SK-N-SH (cell line): ENCODE measurements at regions not wholly inside any gene's neighbourhood (a gene's known extent, or its start where the extent isn't known, plus 50 kb on each side); places are given as distances from the start of the nearest gene placed in this dataset.
A peak's percentile ranks its signal among the peaks of the same experiment; 100 is the strongest.

Experiments used
- CTCF ChIA-PET: fragments of 300-600, 350-600 bp; formaldehyde crosslinking; extraction: SDS; loops from one replicate; lab custom pipeline; 2021; lab: Yijun Ruan, JAX
- POLR2A ChIA-PET: fragments of 350-600 bp; sonication (Branson Sonifier 250); formaldehyde crosslinking; extraction: SDS; loops from one replicate; lab custom pipeline; 2020; ENCODE audit warnings: antibody characterized with exemption, inconsistent platforms; lab: Yijun Ruan, JAX
- DNase-seq: peaks from one replicate; pipeline ENCODE4 v3.0.0; 2012
- H2AFZ ChIP-seq: fragments of 200-600 bp; sonication (generic); 2 replicates; pipeline ENCODE4 v1.8.1; 2016; ENCODE audit warnings: antibody characterized with exemption, mild to moderate bottlenecking, low read depth
- H3F3A ChIP-seq: fragments of 200-600 bp; sonication (generic); replicated peaks from 2 replicates; pipeline ENCODE3; 2016; ENCODE audit warnings: antibody characterized with exemption, mild to moderate bottlenecking; ENCODE audit not compliant: insufficient read depth
- H3K27ac ChIP-seq, 2 experiments: fragments of 200-500 bp in 1 of 2; fragments of 200-600 bp in 1 of 2; sonication (Bioruptor generic) in 1 of 2; sonication (generic), shearing (Covaris generic) in 1 of 2; 2 replicates each; pipeline versions ENCODE4 v1.5.1 to v1.6.1; 2014 to 2016; ENCODE audit warnings: low read depth in 2 of 2, inconsistent platforms in 1 of 2, low read length in 1 of 2, mild to moderate bottlenecking in 1 of 2, mixed read lengths in 1 of 2
- H3K27me3 ChIP-seq: fragments of 200-600 bp; sonication (generic), shearing (Covaris generic); 2 replicates; pipeline ENCODE4 v1.6.1; 2016; ENCODE audit warnings: mixed run types; ENCODE audit not compliant: insufficient read depth
- H3K36me3 ChIP-seq, 2 experiments: fragments of 200-500 bp in 1 of 2; fragments of 200-600 bp in 1 of 2; sonication (Bioruptor generic) in 1 of 2; sonication (generic) in 1 of 2; replicated peaks in 1 of 2; 2 replicates each; pipeline versions ENCODE3 to v1.5.1; 2014 to 2016; ENCODE audit warnings: low read length in 1 of 2, mild to moderate bottlenecking in 1 of 2; ENCODE audit not compliant: insufficient read depth in 2 of 2, control insufficient read depth in 1 of 2
- H3K4me1 ChIP-seq, 2 experiments: fragments of 200-500 bp in 1 of 2; fragments of 200-600 bp in 1 of 2; sonication (Bioruptor generic) in 1 of 2; sonication (generic), shearing (Covaris generic) in 1 of 2; 2 replicates each; pipeline versions ENCODE4 v1.5.1 to v1.6.1; 2014 to 2016; ENCODE audit warnings: low read depth in 1 of 2, low read length in 1 of 2, mixed run types in 1 of 2; ENCODE audit not compliant: insufficient read depth in 2 of 2, control insufficient read depth in 1 of 2
- H3K4me2 ChIP-seq: fragments of 200-600 bp; sonication (generic), shearing (Covaris generic); 2 replicates; pipeline ENCODE4 v1.6.1; 2017; ENCODE audit warnings: mixed run types
- H3K4me3 ChIP-seq, 2 experiments: fragments of 200-500 bp in 1 of 2; fragments of 200-600 bp in 1 of 2; sonication (Bioruptor generic) in 1 of 2; sonication (generic), shearing (Covaris generic) in 1 of 2; 2 replicates each; pipeline versions ENCODE4 v1.5.1 to v1.8.1; 2014 to 2016; ENCODE audit warnings: low read depth in 2 of 2, inconsistent platforms in 1 of 2, low read length in 1 of 2, mild to moderate bottlenecking in 1 of 2, mixed read lengths in 1 of 2, moderate library complexity in 1 of 2
- H3K79me2 ChIP-seq: fragments of 200-600 bp; sonication (generic); 2 replicates; pipeline ENCODE4 v1.8.1; 2017; ENCODE audit warnings: mild to moderate bottlenecking; ENCODE audit not compliant: insufficient read depth
- H3K9ac ChIP-seq: fragments of 200-600 bp; sonication (generic); 2 replicates; pipeline ENCODE4 v1.6.1; 2017; ENCODE audit warnings: mixed run types
- H3K9me2 ChIP-seq: fragments of 200-600 bp; sonication (generic); 2 replicates; pipeline ENCODE4 v1.6.1; 2017; ENCODE audit warnings: mixed run types
- H3K9me3 ChIP-seq: fragments of 200-600 bp; sonication (generic); 2 replicates; pipeline ENCODE4 v1.6.1; 2017; ENCODE audit warnings: mixed run types, mild to moderate bottlenecking, moderate library complexity
- H4K20me1 ChIP-seq: fragments of 200-600 bp; sonication (generic); 2 replicates; pipeline ENCODE4 v1.6.1; 2017; ENCODE audit warnings: mild to moderate bottlenecking, mixed run types; ENCODE audit not compliant: insufficient read depth
- CTCF ChIP-seq: fragments of 200-600 bp; sonication (generic); IDR thresholded peaks from 2 replicates; pipeline ENCODE4 v1.6.1; 2017; ENCODE audit warnings: antibody characterized with exemption, mild to moderate bottlenecking, moderate library complexity
- ELF1 ChIP-seq: IDR thresholded peaks from 2 replicates; pipeline ENCODE4 v1.4.0; 2012
- EP300 ChIP-seq, 2 experiments: IDR thresholded peaks; 2 replicates each; pipeline versions ENCODE4 v1.4.0 to v1.6.1; 2012; ENCODE audit warnings: borderline replicate concordance in 1 of 2, low read depth in 1 of 2, low read length in 1 of 2
- EZH2phosphoT487 ChIP-seq: fragments of 200-600 bp; sonication (generic); IDR thresholded peaks from 2 replicates; pipeline ENCODE4 v1.6.1; 2017; ENCODE audit warnings: low read depth, mixed run types, mild to moderate bottlenecking, antibody characterized with exemption, moderate library complexity, borderline replicate concordance
- FOSL2 ChIP-seq: IDR thresholded peaks from 2 replicates; pipeline ENCODE4 v1.4.0; 2012; ENCODE audit warnings: low read depth, mild to moderate bottlenecking, moderate library complexity, borderline replicate concordance
- JUND ChIP-seq: IDR thresholded peaks from 2 replicates; pipeline ENCODE4 v1.4.0; 2012
- MEF2A ChIP-seq: IDR thresholded peaks from 2 replicates; pipeline ENCODE4 v1.4.0; 2012; ENCODE audit warnings: low read depth, borderline replicate concordance
- NFIC ChIP-seq: IDR thresholded peaks from 2 replicates; pipeline ENCODE4 v1.4.0; 2012; ENCODE audit warnings: borderline replicate concordance
- PBX3 ChIP-seq: IDR thresholded peaks from 2 replicates; pipeline ENCODE4; 2012
- RCOR1 ChIP-seq: fragments of 150-350 bp; IDR thresholded peaks from 2 replicates; pipeline ENCODE4 v1.6.1; 2017; ENCODE audit warnings: antibody characterized with exemption, low read length
- REST ChIP-seq: IDR thresholded peaks from 2 replicates; pipeline ENCODE4 v1.6.1; 2012; ENCODE audit warnings: mild to moderate bottlenecking, low read depth, low read length, moderate library complexity
- RXRA ChIP-seq: IDR thresholded peaks from 2 replicates; pipeline ENCODE4 v1.4.0; 2012; ENCODE audit warnings: low read depth, mild to moderate bottlenecking, borderline replicate concordance
- SIN3A ChIP-seq: IDR thresholded peaks from 2 replicates; pipeline ENCODE4 v1.6.1; 2012; ENCODE audit warnings: low read depth, mild to moderate bottlenecking, low read length, moderate library complexity, borderline replicate concordance
- SMC3 ChIP-seq: IDR thresholded peaks from 2 replicates; pipeline ENCODE4 v1.6.1; 2012; ENCODE audit warnings: low read depth, low read length, improper control_type of control experiment
- TCF12 ChIP-seq: IDR thresholded peaks from 2 replicates; pipeline ENCODE4 v1.4.0; 2012
- YY1 ChIP-seq: IDR thresholded peaks from 2 replicates; pipeline ENCODE4 v1.4.0; 2012; ENCODE audit warnings: low read depth, mild to moderate bottlenecking
- ZBTB33 ChIP-seq: IDR thresholded peaks from 2 replicates; pipeline ENCODE4 v1.4.0; 2012; ENCODE audit warnings: low read depth, borderline replicate concordance
- WGBS: methylation state at CpG from one replicate; pipeline ENCODE4 v1.1.6; 2017; ENCODE audit warnings: low lambda C conversion rate; 5-methylcytosine and 5-hydroxymethylcytosine counted together

- no peak for TF ChIP-seq ZBTB33
- no peak for TF ChIP-seq RCOR1
- TF ChIP-seq SIN3A, result no peak
- peak; percentile 86 for TF ChIP-seq PBX3
- peak; percentile 33 to 49; a peak in 3 of 4 replicates for TF ChIP-seq EP300 (IDR thresholded peaks at IDR 0.05; ENCODE audit: borderline replicate concordance in 1 of 2, low read depth in 1 of 2, low read length in 1 of 2)
- TF ChIP-seq YY1, result no peak
- TF ChIP-seq CTCF, result no peak
- no peak for TF ChIP-seq RXRA
- no peak for TF ChIP-seq MEF2A
Observed at GRCh38 chr16:86398201-86398600, 112.1 kb upstream of the FOXF1 start (continued).

- Histone ChIP-seq H3K27me3 (no peaks in the 10 kb centered on the region), H3K79me2 (no peaks in the 10 kb centered on the region), H4K20me1 (no peaks in the 10 kb centered on the region), H3K4me2 (peak overlapping the region; percentile 64; the same call in 1 of the 2 replicates), H3K4me3 (no peak overlapping the region), H3K9me2 (no peaks in the 10 kb centered on the region), H3K9me3 (no peaks in the 10 kb centered on the region), H3K36me3 (no peaks in the 10 kb centered on the region), H3F3A (peaks cover 29% of the 10 kb centered on the region), H3K4me1 (peaks cover 2 to 24% of the 10 kb centered on the region in 2 experiments; a peak in 3 of 4 replicates), H2AFZ (no peak overlapping the region), H3K9ac (no peak overlapping the region), H3K27ac (peak overlapping the region; percentile 39 to 94; a peak in 3 of 4 replicates)
- ChIA-PET CTCF (no interaction called here), POLR2A (no interaction called here)
- 11% methylated on average over 4 of the region's 4 CpGs for WGBS
- no peak for DNase-seq
- peak; percentile 43 for TF ChIP-seq ELF1
- TF ChIP-seq EZH2phosphoT487, result no peak
- TF ChIP-seq TCF12, result peak; percentile 75
- TF ChIP-seq FOSL2, result peak; percentile 67; the same call in 1 of the 2 replicates
- TF ChIP-seq NFIC, result peak; percentile 26; the same call in 1 of the 2 replicates
- peak in 1 of 2 experiments; percentile 39; a peak in 1 of 4 replicates for TF ChIP-seq EP300 (IDR thresholded peaks at IDR 0.05; ENCODE audit: borderline replicate concordance in 1 of 2, low read depth in 1 of 2, low read length in 1 of 2)
- no peak for TF ChIP-seq RCOR1
- peak; percentile 85 for TF ChIP-seq PBX3
- TF ChIP-seq SMC3, result no peak
- no peak for TF ChIP-seq ZBTB33
- TF ChIP-seq REST, result no peak
- TF ChIP-seq JUND, result peak; percentile 62
Observed at GRCh38 chr16:86398622-86399021, 111.7 kb upstream of the FOXF1 start.
